Loucy (cell line): ENCODE measurements at regions not wholly inside any gene's neighbourhood (a gene's known extent, or its start where the extent isn't known, plus 50 kb on each side); places are given as distances from the start of the nearest gene placed in this dataset.

Experiments used
- CTCF ChIP-seq: fragments of 200-600 bp; sonication (generic); conservative IDR thresholded peaks from 2 replicates; pipeline ENCODE4 v1.5.1; 2014; ENCODE audit warnings: mild to moderate bottlenecking, antibody characterized with exemption, low read length
- EZH2phosphoT487 ChIP-seq: fragments of 200-600 bp; IDR thresholded peaks from 2 replicates; pipeline ENCODE4 v1.6.1; 2018; ENCODE audit warnings: antibody characterized with exemption, mild to moderate bottlenecking, moderate library complexity, borderline replicate concordance

- TF ChIP-seq CTCF (no peak), EZH2phosphoT487 (no peak)
These were observed 201.5 kb downstream of the MTX2 start for GRCh38 chr2:176470713-176471112.
